Epithelial cell of esophagus (primary cell): ENCODE measurements at regions not wholly inside any gene's neighbourhood (a gene's known extent, or its start where the extent isn't known, plus 50 kb on each side); places are given as distances from the start of the nearest gene placed in this dataset.

ENCODE experiments used
- DNase-seq: peaks from one replicate; pipeline ENCODE4 v3.0.0; 2010; ENCODE audit warnings: low read depth
- H3K4me3 ChIP-seq: 2 replicates; pipeline ENCODE4 v1.5.1; 2011; ENCODE audit warnings: mild to moderate bottlenecking, low read length, control low read depth
- TF ChIP-seq, protein P1 (sequence below): IDR thresholded peaks from 2 replicates; pipeline ENCODE4 v1.5.1; 2011; ENCODE audit warnings: low read depth, mild to moderate bottlenecking, low read length, control low read depth, inconsistent platforms; ENCODE audit not compliant: insufficient read depth; ENCODE audit errors: missing control alignments

DNA sequence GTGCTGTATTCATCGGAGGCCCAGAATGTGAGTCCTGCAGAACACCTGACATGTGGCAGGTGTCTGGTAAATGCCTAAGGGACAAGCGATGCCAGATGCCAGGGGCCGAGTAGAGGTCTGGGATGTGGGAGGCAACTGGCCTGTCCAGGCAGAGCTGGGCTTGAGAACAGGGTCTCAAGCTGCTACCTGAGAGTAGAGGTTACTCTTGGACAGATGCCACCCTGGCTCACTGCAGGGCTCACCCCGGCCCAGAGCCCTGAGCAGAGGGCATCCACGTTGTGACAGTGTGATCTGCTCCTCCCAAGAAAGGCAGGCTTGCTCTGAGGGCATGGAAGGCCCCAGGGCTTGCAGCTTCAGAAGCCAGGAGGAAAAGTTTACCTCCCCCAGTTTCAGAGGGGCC is 692.0 kb upstream of the ID2 start:
- no peak for DNase-seq
- TF ChIP-seq, protein P1, sequence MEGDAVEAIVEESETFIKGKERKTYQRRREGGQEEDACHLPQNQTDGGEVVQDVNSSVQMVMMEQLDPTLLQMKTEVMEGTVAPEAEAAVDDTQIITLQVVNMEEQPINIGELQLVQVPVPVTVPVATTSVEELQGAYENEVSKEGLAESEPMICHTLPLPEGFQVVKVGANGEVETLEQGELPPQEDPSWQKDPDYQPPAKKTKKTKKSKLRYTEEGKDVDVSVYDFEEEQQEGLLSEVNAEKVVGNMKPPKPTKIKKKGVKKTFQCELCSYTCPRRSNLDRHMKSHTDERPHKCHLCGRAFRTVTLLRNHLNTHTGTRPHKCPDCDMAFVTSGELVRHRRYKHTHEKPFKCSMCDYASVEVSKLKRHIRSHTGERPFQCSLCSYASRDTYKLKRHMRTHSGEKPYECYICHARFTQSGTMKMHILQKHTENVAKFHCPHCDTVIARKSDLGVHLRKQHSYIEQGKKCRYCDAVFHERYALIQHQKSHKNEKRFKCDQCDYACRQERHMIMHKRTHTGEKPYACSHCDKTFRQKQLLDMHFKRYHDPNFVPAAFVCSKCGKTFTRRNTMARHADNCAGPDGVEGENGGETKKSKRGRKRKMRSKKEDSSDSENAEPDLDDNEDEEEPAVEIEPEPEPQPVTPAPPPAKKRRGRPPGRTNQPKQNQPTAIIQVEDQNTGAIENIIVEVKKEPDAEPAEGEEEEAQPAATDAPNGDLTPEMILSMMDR = no peak
- H3K4me3 ChIP-seq = no peak overlapping the region

DNA sequence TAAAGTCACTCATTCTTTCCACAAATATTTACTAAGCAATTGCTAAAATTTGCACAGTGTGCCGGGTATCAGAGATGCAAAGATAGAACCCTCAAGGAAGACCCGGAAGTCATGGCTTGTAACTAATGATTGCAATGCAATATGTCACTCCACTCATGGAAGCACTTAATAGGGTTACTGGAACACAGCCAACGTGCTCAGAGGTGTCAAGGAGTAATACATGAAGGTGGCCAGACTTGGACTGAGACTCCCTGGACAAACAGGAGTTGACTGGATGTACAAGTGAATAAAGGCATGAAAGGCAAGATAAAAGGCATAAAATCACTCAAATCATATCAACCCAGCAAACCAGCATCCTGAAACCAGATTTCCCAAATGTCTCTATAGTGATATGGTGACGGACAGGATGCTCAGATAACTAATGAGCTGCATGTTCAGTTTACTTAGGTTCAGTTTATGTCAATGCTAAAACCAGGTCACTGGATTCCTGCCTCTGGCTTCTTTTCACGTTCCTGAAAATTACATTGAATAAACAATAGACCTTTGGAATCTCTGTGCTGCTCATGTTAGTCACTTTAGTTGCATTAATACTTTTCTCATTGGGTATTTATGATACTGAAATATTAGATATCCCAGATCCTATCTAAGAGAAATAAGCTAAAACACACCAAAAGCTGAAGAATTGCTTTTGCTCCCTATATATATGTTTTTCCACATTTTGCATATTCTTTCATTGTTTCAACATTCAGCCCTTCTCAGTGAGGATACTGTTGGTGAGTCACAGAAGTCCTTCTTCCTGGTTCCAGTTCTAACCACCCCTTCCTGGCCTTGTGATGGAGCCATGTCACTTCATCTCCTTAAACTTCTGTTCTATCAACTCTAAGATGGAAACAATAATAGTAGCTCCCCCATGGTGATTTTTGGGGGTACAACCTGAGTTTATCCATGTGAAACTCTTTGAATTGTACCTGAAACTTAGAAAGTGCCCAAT is 688.9 kb upstream of the ID2 start:
- DNase-seq = peak; percentile 27
- H3K4me3 ChIP-seq = no peak overlapping the region
- TF ChIP-seq, protein P1 = no peak

DNA sequence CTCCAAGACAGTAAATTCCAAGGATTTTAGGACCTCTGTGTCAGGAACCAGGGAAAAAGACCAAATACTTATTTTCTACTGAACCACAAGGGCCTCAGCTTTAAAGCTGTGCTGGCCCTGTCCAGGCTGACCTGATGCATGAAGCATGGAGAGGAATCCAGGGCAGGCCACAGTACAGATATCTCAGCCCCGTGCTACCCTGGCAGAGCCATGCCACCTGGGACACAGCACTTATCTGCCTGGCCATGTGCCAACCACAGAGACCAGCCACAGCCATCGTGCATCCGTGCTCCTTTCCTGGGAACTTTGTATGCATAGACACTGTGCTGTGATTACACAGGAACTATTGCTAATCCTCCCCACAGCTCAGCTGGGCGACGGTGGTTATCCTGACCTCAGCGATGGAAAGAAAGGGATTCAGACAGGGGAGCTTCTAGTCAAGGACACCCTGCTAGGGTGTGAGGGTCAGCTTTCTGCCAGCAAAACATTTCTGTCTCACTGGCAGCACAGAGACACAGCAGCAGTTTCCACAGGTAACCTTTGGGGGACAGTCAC is 687.4 kb upstream of the ID2 start:
- H3K4me3 ChIP-seq = no peak overlapping the region
- no peak for DNase-seq
- TF ChIP-seq, protein P1 = no peak

DNA sequence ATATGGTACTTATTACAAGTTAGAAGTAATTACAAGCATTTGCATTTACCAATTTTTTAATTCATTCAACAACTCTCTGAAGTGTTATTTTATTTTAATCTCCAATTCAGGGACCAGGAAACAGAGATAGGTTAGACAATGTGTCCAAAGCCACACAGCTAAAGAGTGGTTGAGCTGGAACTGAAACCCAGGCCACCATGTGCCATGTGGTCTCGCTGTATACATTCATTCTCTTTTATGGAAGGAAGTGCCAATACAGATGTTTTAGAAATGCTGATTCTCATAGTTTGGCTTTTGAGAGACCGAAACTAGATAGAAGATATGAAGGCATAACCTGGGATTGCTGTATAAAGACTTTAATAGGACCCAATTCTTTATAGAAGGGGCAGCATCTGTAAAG is 684.6 kb upstream of the ID2 start:
- no peak overlapping the region for H3K4me3 ChIP-seq
- no peak for DNase-seq
- TF ChIP-seq, protein P1 = no peak

DNA sequence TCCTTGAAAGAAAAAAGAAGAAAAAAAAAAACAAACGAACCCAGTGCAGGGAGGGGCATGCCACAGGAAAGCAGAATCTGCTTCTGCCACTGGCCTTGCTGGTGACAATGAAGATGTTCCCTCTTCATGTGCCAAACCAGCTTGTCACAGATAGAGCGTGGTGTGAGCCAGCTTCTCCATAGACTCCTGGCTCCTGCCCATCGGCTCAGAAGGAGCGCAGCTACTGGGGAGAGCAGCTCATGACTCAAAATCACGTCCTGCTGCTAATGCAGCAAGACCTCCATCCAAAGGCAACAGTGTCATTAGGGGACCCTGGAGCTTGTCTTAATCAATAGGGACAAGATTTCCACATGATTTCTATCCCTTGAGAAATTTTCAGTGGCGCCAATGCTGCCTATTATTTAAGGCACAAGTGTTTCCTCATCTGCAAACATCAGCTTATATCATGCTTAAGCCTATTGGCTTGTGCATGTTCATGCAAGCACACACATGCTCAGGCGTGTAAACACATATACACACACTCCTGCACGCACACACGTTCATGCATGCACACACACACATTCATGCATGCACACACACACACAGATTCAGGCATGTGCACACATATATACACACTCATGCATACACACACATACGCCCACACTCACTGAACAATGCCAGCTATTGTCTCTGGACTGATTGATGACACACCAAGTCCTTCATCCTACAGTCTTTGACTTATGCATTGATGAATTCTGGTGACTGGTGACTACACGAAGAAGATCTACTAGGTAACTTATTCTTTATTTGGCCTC is 682.0 kb upstream of the ID2 start:
- DNase-seq = peak; percentile 13
- TF ChIP-seq, protein P1 = no peak
- no peak overlapping the region for H3K4me3 ChIP-seq

DNA sequence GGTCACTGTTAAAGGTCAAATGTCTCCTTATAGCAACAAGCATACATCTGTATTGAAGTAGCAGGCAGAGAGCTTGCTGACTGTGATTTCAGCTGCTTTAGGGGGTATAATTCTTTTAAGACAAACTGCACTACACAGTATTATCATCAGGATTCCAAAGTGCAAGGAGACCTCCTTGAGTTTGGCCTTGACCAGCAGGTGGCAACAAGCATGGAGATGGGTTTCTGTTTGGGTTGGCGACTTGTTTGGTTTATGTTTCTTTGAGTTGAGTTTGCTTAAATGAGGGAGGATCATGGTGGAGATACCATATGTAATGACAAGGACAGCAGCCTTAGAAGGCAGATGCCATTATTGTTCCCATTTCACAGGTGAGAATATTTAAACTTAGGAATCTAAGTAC is 681.0 kb upstream of the ID2 start:
- DNase-seq = no peak
- H3K4me3 ChIP-seq = no peak overlapping the region
- TF ChIP-seq, protein P1 = peak; percentile 4
